Psoas muscle (tissue), 7 donors: ENCODE measurements at regions not wholly inside any gene's neighbourhood (a gene's known extent, or its start where the extent isn't known, plus 50 kb on each side); places are given as distances from the start of the nearest gene placed in this dataset.

Experiments
- ATAC-seq, 4 donors: fragments of 200-7000 bp; cut with Tn5 transposase; one replicate each; pipeline ENCODE4 v1.9.1; 2020; ENCODE audit warnings: moderate library complexity in 3 of 4, mild to moderate bottlenecking in 2 of 4
- DNase-seq, 2 donors: peaks; one replicate each; pipeline ENCODE4 v3.0.0-alpha.2; 2020
- H3K27ac ChIP-seq: fragments of 200-600 bp; one replicate; pipeline ENCODE4 v1.8.0; 2022
- H3K27me3 ChIP-seq, 3 donors: fragments of 200-600 bp in 1 of 3; one replicate each; pipeline versions ENCODE4 v1.6.1 to v1.8.0; 2013 to 2022; ENCODE audit warnings: low read length in 2 of 3, mild to moderate bottlenecking in 2 of 3, moderate library complexity in 1 of 3; ENCODE audit not compliant: insufficient read depth in 3 of 3
- H3K36me3 ChIP-seq, 2 donors: fragments of 200-600 bp in 1 of 2; one replicate each; pipeline versions ENCODE4 v1.6.1 to v1.8.0; 2013 to 2022; ENCODE audit warnings: low read depth in 1 of 2, mild to moderate bottlenecking in 1 of 2, moderate library complexity in 1 of 2; ENCODE audit not compliant: insufficient read depth in 1 of 2
- H3K4me1 ChIP-seq: fragments of 200-600 bp; one replicate; pipeline ENCODE4 v1.8.0; 2022
- H3K4me3 ChIP-seq: fragments of 200-600 bp; one replicate; pipeline ENCODE4 v1.8.0; 2022; ENCODE audit warnings: mild to moderate bottlenecking
- H3K9me3 ChIP-seq: fragments of 200-600 bp; one replicate; pipeline ENCODE4 v1.8.0; 2022
- CTCF ChIP-seq: fragments of 200-600 bp; IDR thresholded peaks from one replicate; pipeline ENCODE4 v1.8.0; 2022; ENCODE audit warnings: antibody characterized with exemption
- WGBS, 3 donors: extraction: QIAGEN DNeasy Blood & Tissue Kit; methylation state at CpG; one replicate each; pipeline versions ENCODE4 v1.1.6 to v1.1.7; 2013; 5-methylcytosine and 5-hydroxymethylcytosine counted together
- intact Hi-C, 2 donors: fragments of 100-400 bp; cut with DNase I; formaldehyde crosslinking; loops; one replicate each; pipeline versions ENCODE4 v1.11.0 to v1.14.2; 2022
- donor health status: healthy with polysubstance abuse.
- donor health status: DM: no; HTN: no; CAD: no; lungs with moderate emphysema.
- donor health status: Bipolar disorder and iron deficiency.
- donor health status: healthy.
- donor health status: DM: yes; HTN: yes; CAD: no.
- donor health status: DM: no; HTN: no; CAD: no.
- donor health status: DM: yes; HTN: yes; CAD: no.

DNA sequence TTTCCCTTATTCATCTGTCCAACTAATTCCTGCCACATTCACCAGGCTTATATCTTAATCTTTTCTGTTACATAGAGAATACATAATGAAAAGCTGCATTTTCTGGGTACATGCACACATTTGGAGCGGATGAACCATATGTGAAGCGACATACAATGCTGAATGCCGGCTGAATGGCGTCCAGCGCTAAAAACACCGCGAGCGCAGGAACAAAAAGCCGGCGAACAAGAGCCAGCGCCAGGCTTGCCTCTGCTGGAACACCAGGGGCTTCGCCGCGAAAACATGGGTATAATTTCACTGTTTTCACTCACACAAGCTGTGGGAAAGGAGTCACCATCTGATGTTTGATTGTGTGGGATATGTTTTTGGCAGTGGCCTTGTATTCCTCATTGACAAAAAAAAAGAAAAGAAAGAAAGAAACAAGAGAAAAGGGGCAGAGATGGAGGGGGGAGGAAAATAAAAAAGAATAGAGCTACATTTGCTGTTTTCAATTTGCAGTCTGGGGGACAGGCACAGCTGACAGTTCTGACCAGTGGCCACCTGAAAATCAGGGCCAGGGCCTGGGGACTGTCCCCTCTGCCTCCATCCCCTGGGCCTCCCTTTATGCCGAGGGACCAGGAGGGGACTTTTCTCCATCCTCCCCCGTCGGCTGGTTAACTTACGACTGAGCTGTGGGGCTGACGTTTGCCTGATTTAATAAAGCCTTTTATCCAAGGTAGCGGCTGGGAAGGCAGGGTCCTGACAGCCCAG lies 70.2 kb upstream of the OLIG2 start:
- H3K9me3 ChIP-seq: no peaks in the 10 kb centered on the region
- no peak for TF ChIP-seq CTCF
- intact Hi-C loops: no loop called here
- 54 to 61% (median 60%) methylated on average over 20 of the region's 20 CpGs for WGBS, 3 donors
- H3K36me3 ChIP-seq: no peaks in the 10 kb centered on the region
- H3K4me3 ChIP-seq: no peak overlapping the region
- ATAC-seq (no peak), DNase-seq (no peak)
- no peak overlapping the region for H3K27ac ChIP-seq
- H3K27me3 ChIP-seq: peaks cover 0 to 45% (median 10%) of the 10 kb centered on the region in 3 donors
- no peaks in the 10 kb centered on the region for H3K4me1 ChIP-seq

- Histone ChIP-seq H3K27ac (no peak overlapping the region), H3K4me1 (no peaks in the 10 kb centered on the region), H3K27me3 (peaks cover 0 to 45% (median 8%) of the 10 kb centered on the region in 3 donors), H3K4me3 (no peak overlapping the region), H3K36me3 (no peaks in the 10 kb centered on the region), H3K9me3 (no peaks in the 10 kb centered on the region)
- ATAC-seq (no peak), DNase-seq (no peak)
- TF ChIP-seq CTCF: no peak
- intact Hi-C loops: no loop called here
- WGBS, 3 donors: 56 to 58% (median 57%) methylated on average over 10 of the region's 10 CpGs
These were observed 69.6 kb upstream of the OLIG2 start for GRCh38 chr21:32956061-32956656.

- no peak for TF ChIP-seq CTCF
- ATAC-seq (no peak), DNase-seq (no peak)
- 62 to 68% (median 66%) methylated on average over 8 of the region's 8 CpGs for WGBS, 3 donors
- H3K4me1 ChIP-seq: no peaks in the 10 kb centered on the region
- peaks cover 0 to 45% (median 8%) of the 10 kb centered on the region in 3 donors for H3K27me3 ChIP-seq
- H3K36me3 ChIP-seq: no peaks in the 10 kb centered on the region
- no peak overlapping the region for H3K4me3 ChIP-seq
- no peak overlapping the region for H3K27ac ChIP-seq
- H3K9me3 ChIP-seq: no peaks in the 10 kb centered on the region
- intact Hi-C loops: no loop called here
These were observed 68.2 kb upstream of the OLIG2 start for GRCh38 chr21:32957545-32957944.

DNA sequence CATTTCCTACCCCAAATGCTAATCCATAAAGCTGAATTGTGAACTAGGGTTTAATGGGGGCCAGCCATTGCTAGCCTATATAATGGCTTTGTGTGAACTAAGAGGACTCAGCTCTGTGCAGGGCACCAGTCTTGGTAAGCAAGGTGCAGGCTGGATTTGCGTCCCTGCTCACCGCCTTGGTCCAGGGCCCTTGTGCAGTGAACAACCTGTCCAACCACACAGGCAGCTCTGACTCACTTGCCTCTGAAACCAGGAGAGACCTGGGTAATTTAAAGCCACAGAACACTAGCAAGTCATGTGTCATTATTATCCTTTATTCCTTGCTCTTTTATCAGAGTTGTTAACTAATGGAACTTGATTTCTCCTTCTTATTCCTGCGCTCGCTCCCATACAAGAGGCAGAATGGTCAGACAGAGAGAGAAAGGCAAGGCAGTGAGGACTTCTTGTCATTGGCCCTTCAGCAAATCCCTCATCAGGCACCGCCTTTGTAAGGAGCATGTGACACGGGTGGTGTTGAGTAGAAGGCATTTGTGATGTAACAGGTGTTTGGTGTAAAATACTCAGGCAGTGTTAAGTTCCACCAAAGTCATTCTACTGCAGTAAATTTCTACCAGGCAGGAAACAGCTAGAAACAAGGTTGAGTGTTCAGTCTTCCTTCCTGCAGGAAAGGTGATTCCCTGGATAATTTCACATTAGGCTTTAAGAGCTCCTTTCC lies 67.3 kb upstream of the OLIG2 start:
- no peak overlapping the region for H3K27ac ChIP-seq
- no peak overlapping the region for H3K4me3 ChIP-seq
- no peaks in the 10 kb centered on the region for H3K4me1 ChIP-seq
- no peak for TF ChIP-seq CTCF
- intact Hi-C loops: no loop called here
- no peaks in the 10 kb centered on the region for H3K9me3 ChIP-seq
- H3K27me3 ChIP-seq: peaks cover 3 to 39% (median 8%) of the 10 kb centered on the region in 3 donors
- ATAC-seq (peak in 2 of 4 donors; percentile 74 to 89), DNase-seq (no peak)
- WGBS, 3 donors: 61 to 63% (median 63%) methylated on average over 6 of the region's 6 CpGs
- H3K36me3 ChIP-seq: no peaks in the 10 kb centered on the region
